ENCODE measurements at regions not wholly inside any gene's neighbourhood (a gene's known extent, or its start where the extent isn't known, plus 50 kb on each side); places are given as distances from the start of the nearest gene placed in this dataset.
"Not testable (repeated sequence)": the region's sequence is repeated elsewhere in the genome, so short reads cannot be mapped to it uniquely, and the experiment has no call there.

- ATAC-seq (no peak), DNase-seq (no peak)
- no peaks in the 10 kb centered on the region for H3K4me1 Mint-ChIP-seq (ENCODE audit: low read depth)
- no peaks in the 10 kb centered on the region for H3K36me3 Mint-ChIP-seq (ENCODE audit: insufficient read depth)
- H3K4me3 Mint-ChIP-seq, result no peak overlapping the region
- peaks cover 9% of the 10 kb centered on the region for H3K27me3 Mint-ChIP-seq (ENCODE audit: low read depth)
- peaks cover 3% of the 10 kb centered on the region for H3K9me3 Mint-ChIP-seq
Measured at GRCh38 chr5:36374266-36374862, 72.7 kb upstream of the RANBP3L start.

DNA sequence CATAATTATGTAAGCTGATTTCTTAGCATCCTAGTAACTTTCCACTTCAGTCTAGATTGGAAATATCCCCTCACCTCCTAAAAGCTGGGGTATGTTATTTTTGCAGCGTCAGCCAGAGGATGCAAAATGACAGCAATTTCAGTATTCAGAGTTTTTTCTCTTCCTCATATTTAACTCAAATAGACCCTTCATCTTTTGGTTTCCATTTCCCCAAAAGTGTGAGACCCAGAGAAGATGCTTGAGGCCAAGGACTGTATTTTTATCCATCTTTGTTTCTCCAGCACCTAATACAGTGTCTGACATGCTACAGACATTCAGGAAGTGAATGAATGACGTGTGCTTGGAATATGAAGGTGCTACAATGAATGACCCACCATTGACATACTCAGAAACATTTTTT is 75.5 kb upstream of the RANBP3L start:
- Mint-ChIP-seq H3K36me3 (ENCODE audit: insufficient read depth) (no peaks in the 10 kb centered on the region), H3K27me3 (ENCODE audit: low read depth) (peaks cover 4% of the 10 kb centered on the region)
- ATAC-seq, result no peak

DNA sequence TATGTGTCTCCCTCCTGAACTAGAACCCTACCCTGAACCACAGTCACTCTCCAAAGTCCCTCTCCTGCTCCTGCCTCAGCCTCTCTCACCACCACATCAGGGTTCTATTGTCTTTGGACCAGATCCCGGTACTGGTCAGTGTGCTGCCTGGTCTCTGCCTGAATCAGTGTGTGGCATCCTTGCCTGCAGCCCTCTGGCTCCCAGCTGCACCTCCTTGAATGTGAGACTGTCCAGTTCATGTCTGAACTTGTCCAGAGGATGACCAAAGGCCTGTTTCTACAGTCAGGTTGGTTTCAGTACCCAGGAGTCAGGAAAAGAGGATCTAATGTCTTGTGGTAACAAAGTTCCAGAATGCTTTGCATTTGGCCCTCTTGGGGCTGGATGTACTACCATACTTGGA is 76.8 kb upstream of the RANBP3L start:
- ATAC-seq (no peak), DNase-seq (no peak)
- no peaks in the 10 kb centered on the region for H3K4me1 Mint-ChIP-seq (ENCODE audit: low read depth)
- H3K4me3 Mint-ChIP-seq, result no peak overlapping the region
- no peaks in the 10 kb centered on the region for H3K9me3 Mint-ChIP-seq
- H3K27me3 Mint-ChIP-seq (ENCODE audit: low read depth), result no peaks in the 10 kb centered on the region
- no peaks in the 10 kb centered on the region for H3K36me3 Mint-ChIP-seq (ENCODE audit: insufficient read depth)

More for the DNA sequence above, 75.5 kb upstream of the RANBP3L start:
- DNase-seq, result no peak
- H3K9me3 Mint-ChIP-seq, result no peaks in the 10 kb centered on the region
- H3K4me3 Mint-ChIP-seq, result no peak overlapping the region
- no peaks in the 10 kb centered on the region for H3K4me1 Mint-ChIP-seq (ENCODE audit: low read depth)

DNA sequence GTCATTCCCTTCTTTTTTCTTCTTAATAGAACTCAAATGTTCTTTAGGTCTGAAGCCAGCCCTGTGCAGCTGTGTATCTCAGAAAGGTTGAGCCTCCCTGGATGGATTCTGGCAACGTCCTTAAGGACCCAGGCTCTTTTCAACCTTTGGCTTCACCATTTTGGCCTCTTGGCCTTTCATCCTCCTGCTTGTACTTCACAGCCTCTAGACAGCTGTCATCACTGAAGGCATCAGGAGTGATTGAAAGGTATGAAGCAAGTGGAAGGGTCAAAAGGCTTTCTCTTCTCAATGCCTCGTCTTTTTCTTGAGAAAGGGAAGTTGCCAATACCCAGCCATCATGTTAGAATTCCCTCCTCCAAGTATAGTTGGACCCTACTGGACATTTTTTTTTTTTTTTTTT is 81.2 kb upstream of the RANBP3L start:
- Mint-ChIP-seq H3K27me3 (ENCODE audit: low read depth) (peaks cover 8% of the 10 kb centered on the region), H3K9me3 (no peaks in the 10 kb centered on the region), H3K36me3 (ENCODE audit: insufficient read depth) (no peaks in the 10 kb centered on the region), H3K4me1 (ENCODE audit: low read depth) (no peaks in the 10 kb centered on the region), H3K4me3 (no peak overlapping the region)
- no peak for ATAC-seq
- no peak for DNase-seq

DNA sequence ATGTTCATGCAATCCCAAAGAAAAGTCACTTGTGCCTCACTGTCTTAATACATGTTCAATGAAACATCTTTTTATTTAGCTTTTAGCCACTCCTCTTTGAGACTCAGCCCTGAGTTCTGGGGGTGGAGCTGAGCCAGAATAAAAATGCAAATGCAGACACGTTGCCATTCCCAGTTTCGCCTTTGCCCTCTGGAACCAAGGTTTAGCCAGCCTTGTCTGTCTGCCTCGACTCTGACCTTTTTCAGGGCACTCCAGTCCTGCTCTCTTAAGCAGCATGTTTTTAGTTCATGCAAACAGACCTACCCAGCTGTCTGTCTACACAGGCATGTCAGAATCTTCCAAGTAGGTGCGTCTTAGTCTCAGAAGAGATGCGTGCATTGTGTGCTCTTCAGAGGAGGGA is 82.2 kb upstream of the RANBP3L start:
- no peak overlapping the region for H3K4me3 Mint-ChIP-seq
- H3K36me3 Mint-ChIP-seq (ENCODE audit: insufficient read depth), result no peaks in the 10 kb centered on the region
- H3K9me3 Mint-ChIP-seq, result no peaks in the 10 kb centered on the region
- no peaks in the 10 kb centered on the region for H3K4me1 Mint-ChIP-seq (ENCODE audit: low read depth)
- DNase-seq (no peak), ATAC-seq (no peak)
- peaks cover 8% of the 10 kb centered on the region for H3K27me3 Mint-ChIP-seq (ENCODE audit: low read depth)

- Mint-ChIP-seq H3K4me1 (ENCODE audit: low read depth) (no peaks in the 10 kb centered on the region), H3K9me3 (no peaks in the 10 kb centered on the region), H3K27me3 (ENCODE audit: low read depth) (peaks cover 9% of the 10 kb centered on the region), H3K36me3 (ENCODE audit: insufficient read depth) (no peaks in the 10 kb centered on the region), H3K4me3 (no peak overlapping the region)
- no peak for DNase-seq
- no peak for ATAC-seq
Measured at GRCh38 chr5:36384845-36385244, 83.1 kb upstream of the RANBP3L start.

GRCh38 chr5:36385495-36385894 is 83.8 kb upstream of the RANBP3L start:
- no peak for ATAC-seq
- peaks cover 14% of the 10 kb centered on the region for H3K27me3 Mint-ChIP-seq (ENCODE audit: low read depth)
- no peaks in the 10 kb centered on the region for H3K4me1 Mint-ChIP-seq (ENCODE audit: low read depth)
- H3K4me3 Mint-ChIP-seq, result no peak overlapping the region
- H3K9me3 Mint-ChIP-seq, result no peaks in the 10 kb centered on the region
- DNase-seq, result no peak
- H3K36me3 Mint-ChIP-seq (ENCODE audit: insufficient read depth), result no peaks in the 10 kb centered on the region

DNA sequence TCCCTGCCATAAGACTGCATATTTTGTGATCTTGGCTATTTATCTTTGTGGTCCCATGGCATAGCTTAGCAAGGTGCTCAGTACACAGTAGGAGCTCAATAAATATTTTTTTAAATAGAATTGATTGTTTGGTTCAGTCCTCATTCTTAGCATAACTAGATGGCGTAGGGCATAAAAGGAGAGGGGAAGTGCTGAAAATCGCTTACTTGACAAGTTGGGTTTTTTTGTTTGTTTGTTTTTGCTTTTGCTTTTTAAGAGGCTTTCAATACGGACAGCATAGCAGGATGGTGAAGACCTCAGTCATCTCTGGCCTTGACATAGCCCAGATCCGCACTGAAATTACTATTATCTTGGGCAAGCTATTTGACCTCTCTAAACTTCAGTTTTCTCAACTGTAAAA is 86.6 kb upstream of the RANBP3L start:
- Mint-ChIP-seq H3K36me3 (ENCODE audit: insufficient read depth) (no peaks in the 10 kb centered on the region), H3K27me3 (ENCODE audit: low read depth) (peaks cover 20% of the 10 kb centered on the region), H3K4me1 (ENCODE audit: low read depth) (peaks cover 1% of the 10 kb centered on the region), H3K9me3 (no peaks in the 10 kb centered on the region), H3K4me3 (no peak overlapping the region)
- ATAC-seq (no peak), DNase-seq (no peak)

DNA sequence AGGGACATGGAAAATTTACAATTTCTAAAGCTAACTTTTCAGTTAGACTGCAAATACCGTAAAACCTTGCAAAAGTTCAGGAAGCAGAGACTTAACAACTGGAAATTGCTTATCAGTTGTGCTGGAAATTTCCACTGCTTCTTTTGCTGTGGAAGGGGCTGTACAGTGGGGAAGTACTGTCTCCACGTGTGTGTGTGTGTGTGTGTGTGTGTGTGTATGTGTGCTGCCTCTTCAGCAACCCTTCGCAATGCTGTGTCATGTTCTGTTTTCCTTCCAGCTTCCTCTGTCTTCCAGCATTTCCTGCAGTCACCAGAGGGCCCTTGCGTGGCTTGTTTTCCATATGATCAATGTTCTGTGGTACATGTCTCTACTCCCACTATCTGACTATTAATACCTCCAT is 87.5 kb upstream of the RANBP3L start:
- ATAC-seq, result no peak
- Mint-ChIP-seq H3K36me3 (ENCODE audit: insufficient read depth) (no peaks in the 10 kb centered on the region), H3K4me1 (ENCODE audit: low read depth) (peaks cover 1% of the 10 kb centered on the region), H3K9me3 (no peaks in the 10 kb centered on the region), H3K4me3 (no peak overlapping the region), H3K27me3 (ENCODE audit: low read depth) (peaks cover 24% of the 10 kb centered on the region)
- no peak for DNase-seq

DNA sequence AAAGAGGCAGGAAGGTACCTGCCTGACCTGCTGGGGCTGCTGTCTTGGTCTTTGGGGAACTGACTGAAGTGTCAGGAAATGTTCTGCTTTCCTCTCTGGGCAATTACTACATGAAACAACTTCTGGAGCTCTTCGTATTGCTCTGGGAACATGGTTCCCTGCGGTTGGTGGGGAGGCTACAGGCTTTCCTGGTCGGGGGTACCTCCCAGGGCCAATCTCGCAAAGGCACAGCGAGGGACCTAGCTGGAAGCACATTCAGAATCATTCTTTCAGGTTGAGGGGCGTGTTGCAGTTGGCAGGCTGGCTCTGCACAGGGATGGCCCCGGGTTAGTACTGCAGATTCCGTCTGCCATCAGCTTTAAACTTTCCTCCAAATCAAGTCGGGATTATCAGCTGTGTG is 88.9 kb upstream of the RANBP3L start:
- H3K27me3 Mint-ChIP-seq (ENCODE audit: low read depth), result peaks cover 20% of the 10 kb centered on the region
- no peaks in the 10 kb centered on the region for H3K36me3 Mint-ChIP-seq (ENCODE audit: insufficient read depth)
- DNase-seq (no peak), ATAC-seq (no peak)
- H3K9me3 Mint-ChIP-seq, result no peaks in the 10 kb centered on the region
- peaks cover 1% of the 10 kb centered on the region for H3K4me1 Mint-ChIP-seq (ENCODE audit: low read depth)
- no peak overlapping the region for H3K4me3 Mint-ChIP-seq

DNA sequence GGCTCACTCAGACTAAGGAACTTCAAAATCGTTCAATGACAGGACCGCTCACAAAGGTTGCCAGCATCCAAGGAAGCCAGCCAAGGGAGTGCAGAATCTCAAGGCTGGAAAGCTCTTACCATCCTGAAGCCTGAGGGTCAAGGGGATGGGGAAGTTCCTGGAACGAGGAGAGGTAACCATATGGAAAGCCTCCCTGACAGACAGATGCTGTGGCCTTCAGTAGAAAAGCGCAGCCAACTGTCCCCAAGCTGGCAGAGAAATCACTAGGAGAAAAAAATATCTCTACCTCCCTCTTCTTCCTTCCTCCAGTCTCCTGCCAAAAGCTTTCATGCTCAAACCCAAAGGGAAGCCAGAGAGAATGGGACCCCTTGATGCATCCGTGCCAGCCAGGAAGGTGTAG is 90.5 kb upstream of the RANBP3L start:
- H3K27me3 Mint-ChIP-seq (ENCODE audit: low read depth), result peaks cover 17% of the 10 kb centered on the region
- DNase-seq (no peak), ATAC-seq (no peak)
- H3K36me3 Mint-ChIP-seq (ENCODE audit: insufficient read depth), result no peaks in the 10 kb centered on the region
- peaks cover 1% of the 10 kb centered on the region for H3K4me1 Mint-ChIP-seq (ENCODE audit: low read depth)
- no peak overlapping the region for H3K4me3 Mint-ChIP-seq
- no peaks in the 10 kb centered on the region for H3K9me3 Mint-ChIP-seq

DNA sequence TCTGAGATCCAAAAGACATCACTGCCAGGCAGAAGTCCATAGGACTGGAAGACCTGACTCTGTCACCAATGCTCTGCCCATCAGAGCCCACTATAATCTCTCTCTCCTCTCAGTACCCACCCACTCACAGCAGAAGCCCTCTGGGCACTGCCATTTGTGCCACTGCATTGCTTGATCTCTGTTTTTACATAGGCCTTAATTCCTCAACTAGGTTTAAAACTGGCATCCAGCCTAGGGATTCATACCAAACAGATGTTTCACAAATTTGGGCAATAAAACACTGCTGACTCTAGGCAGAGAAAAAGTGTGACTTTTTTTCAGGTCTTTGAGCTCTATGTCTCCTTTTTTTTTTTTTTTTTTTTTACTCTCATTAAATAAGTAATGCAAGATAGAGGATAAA is 91.1 kb upstream of the RANBP3L start:
- Mint-ChIP-seq H3K9me3 (no peaks in the 10 kb centered on the region), H3K4me1 (ENCODE audit: low read depth) (peaks cover 1% of the 10 kb centered on the region), H3K27me3 (ENCODE audit: low read depth) (peaks cover 17% of the 10 kb centered on the region), H3K36me3 (ENCODE audit: insufficient read depth) (no peaks in the 10 kb centered on the region), H3K4me3 (no peak overlapping the region)
- DNase-seq (no peak), ATAC-seq (no peak)

DNA sequence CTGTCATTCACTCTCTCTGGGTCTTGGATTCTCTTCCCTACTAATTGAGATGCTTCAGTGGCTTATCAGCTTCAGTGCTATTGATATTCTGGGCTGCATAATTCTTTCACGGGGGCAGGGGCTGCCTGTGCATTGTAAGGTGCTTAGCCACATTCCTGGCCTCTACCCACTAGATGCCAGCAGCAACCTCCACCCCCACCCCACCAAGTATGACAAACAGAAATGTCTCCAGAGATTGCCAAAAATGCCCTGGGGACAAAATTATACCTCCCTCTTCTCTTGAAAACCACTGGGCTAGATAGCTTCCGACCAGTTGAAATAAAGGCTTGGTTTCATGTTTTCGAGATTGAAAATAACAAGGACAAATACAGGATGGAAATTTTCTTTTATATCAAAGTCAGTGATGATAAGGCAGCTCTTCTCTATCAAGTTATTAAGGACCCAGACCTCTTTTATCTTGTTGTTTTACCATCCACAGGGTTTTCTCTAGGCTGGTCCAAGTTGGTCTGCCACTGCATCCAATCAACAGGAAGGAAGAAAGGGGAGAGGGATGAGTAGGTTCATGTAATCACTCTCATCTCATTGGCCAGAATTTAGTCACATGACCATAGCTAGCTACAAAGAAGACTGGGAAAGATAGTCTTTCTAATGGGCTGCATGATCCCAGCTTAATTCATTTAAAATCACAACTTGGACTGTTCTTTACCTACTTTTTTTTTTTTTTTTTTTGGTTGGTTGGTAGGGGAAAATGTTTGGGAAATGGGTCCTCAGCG is 92.1 kb upstream of the RANBP3L start:
- H3K36me3 Mint-ChIP-seq (ENCODE audit: insufficient read depth), result no peaks in the 10 kb centered on the region
- H3K4me3 Mint-ChIP-seq, result no peak overlapping the region
- peaks cover 1% of the 10 kb centered on the region for H3K4me1 Mint-ChIP-seq (ENCODE audit: low read depth)
- no peak for ATAC-seq
- DNase-seq, result no peak
- peaks cover 17% of the 10 kb centered on the region for H3K27me3 Mint-ChIP-seq (ENCODE audit: low read depth)
- H3K9me3 Mint-ChIP-seq, result no peaks in the 10 kb centered on the region

GRCh38 chr5:36395260-36395659 is 93.6 kb upstream of the RANBP3L start:
- no peaks in the 10 kb centered on the region for H3K36me3 Mint-ChIP-seq (ENCODE audit: insufficient read depth)
- H3K27me3 Mint-ChIP-seq (ENCODE audit: low read depth), result peaks cover 12% of the 10 kb centered on the region
- no peak for ATAC-seq
- peaks cover 1% of the 10 kb centered on the region for H3K4me1 Mint-ChIP-seq (ENCODE audit: low read depth)
- H3K4me3 Mint-ChIP-seq, result no peak overlapping the region
- no peaks in the 10 kb centered on the region for H3K9me3 Mint-ChIP-seq
- no peak for DNase-seq

DNA sequence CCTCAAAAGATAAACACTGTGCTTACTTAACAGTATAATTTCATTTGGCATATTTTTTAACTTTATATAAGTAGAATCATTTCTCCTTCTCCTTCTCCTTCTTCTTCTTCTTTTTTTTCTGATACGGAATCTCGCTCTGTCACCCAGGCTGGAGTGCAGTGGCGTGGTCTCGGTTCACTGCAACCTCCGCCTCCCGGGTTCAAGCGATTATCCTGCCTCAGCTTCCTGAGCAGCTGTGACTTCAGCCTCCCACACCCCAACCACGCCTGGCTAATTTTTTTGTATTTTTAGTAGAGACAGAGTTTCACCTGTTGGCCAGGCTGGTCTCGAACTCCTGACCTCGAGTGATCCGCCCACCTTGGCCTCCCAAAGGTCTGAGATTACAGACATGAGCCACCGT is 94.2 kb upstream of the RANBP3L start:
- not testable (repeated sequence) for H3K36me3 Mint-ChIP-seq (ENCODE audit: insufficient read depth); H3K4me1 Mint-ChIP-seq (ENCODE audit: low read depth); DNase-seq; H3K9me3 Mint-ChIP-seq; H3K27me3 Mint-ChIP-seq (ENCODE audit: low read depth); H3K4me3 Mint-ChIP-seq; ATAC-seq

All from activated T-cell treated with anti-CD3 and anti-CD28 coated beads, Interleukin-2, amount 50 U/mL, for 4 hours (primary cell).